Fibroblast of mammary gland (primary cell): ENCODE measurements at regions not wholly inside any gene's neighbourhood (a gene's known extent, or its start where the extent isn't known, plus 50 kb on each side); places are given as distances from the start of the nearest gene placed in this dataset.

Source experiments
- DNase-seq: peaks from one replicate; pipeline ENCODE4 v3.0.0-alpha.2; 2010; ENCODE audit warnings: low read depth
- H3K4me3 ChIP-seq: 2 replicates; pipeline ENCODE4 v1.5.1; 2011; ENCODE audit warnings: low read depth, mild to moderate bottlenecking, low read length, moderate library complexity; ENCODE audit not compliant: control insufficient read depth
- CTCF ChIP-seq: conservative IDR thresholded peaks from 2 replicates; pipeline ENCODE4 v1.5.1; 2011; ENCODE audit warnings: low read depth, low read length, inconsistent platforms; ENCODE audit not compliant: control insufficient read depth, insufficient read depth

- H3K4me3 ChIP-seq: no peak overlapping the region
- no peak for TF ChIP-seq CTCF
- DNase-seq: no peak
Observed at GRCh38 chr9:118732998-118733397, 636.2 kb downstream of the BRINP1 start.

- no peak for DNase-seq
- TF ChIP-seq CTCF: no peak
Observed at GRCh38 chr9:118734696-118735095, 634.5 kb downstream of the BRINP1 start.

GRCh38 chr9:118736406-118736805 is 632.8 kb downstream of the BRINP1 start:
- H3K4me3 ChIP-seq: no peak overlapping the region
- TF ChIP-seq CTCF: no peak
- DNase-seq: no peak

More at GRCh38 chr9:118734696-118735095, 634.5 kb downstream of the BRINP1 start:
- no peak overlapping the region for H3K4me3 ChIP-seq

- DNase-seq: no peak
- H3K4me3 ChIP-seq: no peak overlapping the region
- TF ChIP-seq CTCF: no peak
Observed at GRCh38 chr9:118751077-118751847, 618.0 kb downstream of the BRINP1 start.

- DNase-seq: no peak
- no peak for TF ChIP-seq CTCF
- H3K4me3 ChIP-seq: no peak overlapping the region
Observed at GRCh38 chr9:118751848-118752223, 617.4 kb downstream of the BRINP1 start.

GRCh38 chr9:118761016-118761790 is 608.0 kb downstream of the BRINP1 start:
- no peak overlapping the region for H3K4me3 ChIP-seq
- no peak for TF ChIP-seq CTCF
- no peak for DNase-seq
